CD8-positive, alpha-beta memory T cell (primary cell): ENCODE measurements at regions not wholly inside any gene's neighbourhood (a gene's known extent, or its start where the extent isn't known, plus 50 kb on each side); places are given as distances from the start of the nearest gene placed in this dataset.

Experiments used
- CTCF ChIA-PET: fragments of 350-600 bp; sonication (Branson Sonifier 250); formaldehyde crosslinking; loops from one replicate; lab custom pipeline; 2021; ENCODE audit warnings: antibody characterized with exemption; lab: Charles Lee
- POLR2A ChIA-PET: fragments of 350-600 bp; sonication (Branson Sonifier 250); formaldehyde crosslinking; loops from one replicate; lab custom pipeline; 2021; ENCODE audit warnings: antibody characterized with exemption; lab: Charles Lee
- DNase-seq, 5 donors: peaks; one replicate each; pipeline versions ENCODE4 v3.0.0 to v3.0.0-alpha.2; 2020 to 2022; ENCODE audit warnings: mixed read lengths in 1 of 5
- H3K27ac ChIP-seq: one replicate; pipeline ENCODE4 v1.7.0; 2013; ENCODE audit warnings: low read depth, mild to moderate bottlenecking, low read length, moderate library complexity
- H3K27me3 ChIP-seq: 2 replicates; pipeline ENCODE4 v1.7.0; 2013; ENCODE audit warnings: low read length, mild to moderate bottlenecking; ENCODE audit not compliant: insufficient read depth, poor library complexity, severe bottlenecking
- H3K36me3 ChIP-seq: 2 replicates; pipeline ENCODE4 v1.7.0; 2013; ENCODE audit warnings: mild to moderate bottlenecking, low read length, moderate library complexity; ENCODE audit not compliant: insufficient read depth
- H3K4me1 ChIP-seq: 2 replicates; pipeline ENCODE4 v1.7.0; 2013; ENCODE audit warnings: mild to moderate bottlenecking, low read length, moderate library complexity; ENCODE audit not compliant: insufficient read depth
- H3K4me3 ChIP-seq: 2 replicates; pipeline ENCODE4 v1.7.0; 2013; ENCODE audit warnings: mild to moderate bottlenecking, low read length
- H3K9me3 ChIP-seq: 2 replicates; pipeline ENCODE4 v1.7.0; 2013; ENCODE audit warnings: mild to moderate bottlenecking, low read length
- H3K27ac Mint-ChIP-seq, 8 donors: one replicate each; pipeline ENCODE4 v1.8.0; 2020 to 2021; ENCODE audit warnings: mixed read lengths in 8 of 8, mild to moderate bottlenecking in 6 of 8, inconsistent platforms in 3 of 8, moderate library complexity in 3 of 8
- H3K27me3 Mint-ChIP-seq, 2 donors: one replicate each; pipeline ENCODE4 v1.8.0; 2020 to 2021; ENCODE audit warnings: mixed read lengths in 2 of 2, mild to moderate bottlenecking in 1 of 2, moderate library complexity in 1 of 2
- H3K36me3 Mint-ChIP-seq, 3 donors: one replicate each; pipeline ENCODE4 v1.8.0; 2020 to 2021; ENCODE audit warnings: mixed read lengths in 3 of 3, inconsistent platforms in 1 of 3, mild to moderate bottlenecking in 1 of 3
- H3K4me1 Mint-ChIP-seq, 3 donors: one replicate each; pipeline ENCODE4 v1.8.0; 2020 to 2021; ENCODE audit warnings: mixed read lengths in 3 of 3, inconsistent platforms in 1 of 3, mild to moderate bottlenecking in 1 of 3
- H3K4me3 Mint-ChIP-seq, 7 donors: one replicate each; pipeline ENCODE4 v1.8.0; 2020 to 2021; ENCODE audit warnings: mixed read lengths in 7 of 7, mild to moderate bottlenecking in 6 of 7, moderate library complexity in 4 of 7, inconsistent platforms in 2 of 7
- H3K9me3 Mint-ChIP-seq, 5 donors: one replicate each; pipeline ENCODE4 v1.8.0; 2020 to 2022; ENCODE audit warnings: mixed read lengths in 5 of 5, mild to moderate bottlenecking in 3 of 5, moderate library complexity in 2 of 5, inconsistent platforms in 1 of 5

DNA sequence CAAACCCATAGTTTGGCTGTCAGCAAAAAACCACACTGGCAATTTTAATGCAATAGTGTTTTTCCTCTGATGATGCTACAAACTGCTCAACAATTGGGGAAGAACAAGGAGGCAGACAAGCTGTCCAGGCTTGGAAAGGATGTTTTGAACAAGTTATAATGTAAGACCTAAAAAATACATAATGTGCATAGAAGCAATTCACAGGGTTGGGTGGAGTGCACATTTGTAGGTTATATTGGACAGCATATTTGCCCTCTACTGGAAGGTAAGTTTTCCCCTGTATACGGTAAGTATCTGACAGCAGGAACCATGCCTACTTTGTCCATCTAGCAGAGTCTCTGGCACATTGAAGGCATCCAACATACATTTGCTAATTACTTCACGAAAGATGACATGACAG is 114.3 kb upstream of the PUM3 start:
- POLR2A ChIA-PET = no interaction called here
- Histone ChIP-seq H3K27ac (no peak overlapping the region), H3K4me3 (no peak overlapping the region), H3K9me3 (no peaks in the 10 kb centered on the region), H3K36me3 (no peaks in the 10 kb centered on the region), H3K4me1 (no peaks in the 10 kb centered on the region), H3K27me3 (no peaks in the 10 kb centered on the region)
- Mint-ChIP-seq H3K36me3 (no peaks in the 10 kb centered on the region), H3K4me3 (no peak overlapping the region), H3K27me3 (peaks cover 10 to 21% of the 10 kb centered on the region in 2 donors), H3K9me3 (no peaks in the 10 kb centered on the region), H3K4me1 (no peaks in the 10 kb centered on the region), H3K27ac (no peak overlapping the region)
- CTCF ChIA-PET = no interaction called here
- no peak for DNase-seq

DNA sequence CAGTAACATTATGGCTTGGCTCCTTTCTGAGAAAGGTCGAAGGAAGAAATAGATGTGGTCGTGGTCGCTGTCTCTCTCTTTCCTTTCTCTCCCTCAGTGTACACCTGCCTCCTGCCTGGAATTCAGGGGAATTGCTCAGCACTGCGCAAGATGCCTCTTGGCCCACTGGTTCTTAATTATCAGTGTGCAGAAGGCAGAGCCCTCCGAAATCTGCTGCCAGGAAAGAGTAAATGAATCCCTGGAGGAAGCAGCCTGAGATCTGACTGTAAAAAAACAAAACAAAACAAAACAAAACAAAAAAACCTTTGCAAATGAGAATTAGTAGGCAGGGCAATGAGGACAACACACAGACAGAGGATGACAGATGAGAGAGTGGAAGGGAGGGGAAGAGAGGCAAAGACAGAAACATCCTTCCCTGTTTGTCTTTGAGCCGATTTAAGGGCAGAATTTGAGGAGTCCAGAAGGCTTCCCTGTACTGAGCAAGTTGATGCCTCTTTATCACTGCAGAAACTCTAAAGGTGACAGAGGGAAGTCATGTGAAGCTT is 113.8 kb upstream of the PUM3 start:
- Histone ChIP-seq H3K9me3 (no peaks in the 10 kb centered on the region), H3K27ac (no peak overlapping the region), H3K36me3 (no peaks in the 10 kb centered on the region), H3K4me3 (no peak overlapping the region), H3K27me3 (no peaks in the 10 kb centered on the region), H3K4me1 (no peaks in the 10 kb centered on the region)
- no peak overlapping the region for H3K27ac Mint-ChIP-seq
- no peaks in the 10 kb centered on the region for H3K9me3 Mint-ChIP-seq
- ChIA-PET POLR2A (no interaction called here), CTCF (no interaction called here)
- DNase-seq = no peak
- no peak overlapping the region for H3K4me3 Mint-ChIP-seq
- H3K4me1 Mint-ChIP-seq = no peaks in the 10 kb centered on the region
- H3K27me3 Mint-ChIP-seq = peaks cover 8 to 16% of the 10 kb centered on the region in 2 donors
- H3K36me3 Mint-ChIP-seq = no peaks in the 10 kb centered on the region

DNA sequence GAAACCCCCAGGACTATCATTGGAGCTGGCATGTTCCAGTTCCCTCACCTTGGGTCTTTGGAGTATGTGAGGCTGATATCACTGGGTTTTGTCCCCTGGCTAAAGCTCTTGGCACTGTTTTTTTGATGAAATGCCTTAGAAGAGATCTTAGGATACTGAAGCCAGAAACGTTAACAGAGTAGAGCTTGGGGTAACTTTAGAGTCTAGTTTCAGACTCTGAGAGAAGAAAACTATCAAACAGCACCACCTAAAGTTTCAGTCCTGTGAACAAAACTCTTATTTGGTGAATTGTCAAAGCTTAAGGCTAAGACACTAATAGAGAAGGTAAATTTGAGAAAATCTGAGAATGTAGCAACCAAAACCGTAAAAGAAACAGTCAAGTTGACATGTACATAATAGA is 111.7 kb upstream of the PUM3 start:
- no peaks in the 10 kb centered on the region for H3K9me3 Mint-ChIP-seq
- CTCF ChIA-PET = no interaction called here

GRCh38 chr9:2939368-2939767 is 95.5 kb upstream of the PUM3 start:
- H3K4me1 Mint-ChIP-seq = no peaks in the 10 kb centered on the region
- CTCF ChIA-PET = no interaction called here
- no peaks in the 10 kb centered on the region for H3K36me3 Mint-ChIP-seq
- Histone ChIP-seq H3K9me3 (no peaks in the 10 kb centered on the region), H3K4me1 (no peaks in the 10 kb centered on the region), H3K4me3 (no peak overlapping the region), H3K27me3 (no peaks in the 10 kb centered on the region), H3K27ac (no peak overlapping the region), H3K36me3 (no peaks in the 10 kb centered on the region)
- H3K4me3 Mint-ChIP-seq = no peak overlapping the region
- H3K27me3 Mint-ChIP-seq = peaks cover 6 to 10% of the 10 kb centered on the region in 2 donors
- POLR2A ChIA-PET = no interaction called here
- no peak for DNase-seq
- no peak overlapping the region for H3K27ac Mint-ChIP-seq
- H3K9me3 Mint-ChIP-seq = no peaks in the 10 kb centered on the region

More for the DNA sequence above, 111.7 kb upstream of the PUM3 start:
- DNase-seq = no peak
- no peaks in the 10 kb centered on the region for H3K9me3 ChIP-seq
- H3K27ac ChIP-seq = no peak overlapping the region
- no peaks in the 10 kb centered on the region for H3K36me3 Mint-ChIP-seq
- H3K4me3 ChIP-seq = no peak overlapping the region
- H3K4me1 Mint-ChIP-seq = no peaks in the 10 kb centered on the region
- POLR2A ChIA-PET = no interaction called here
- H3K36me3 ChIP-seq = no peaks in the 10 kb centered on the region
- H3K4me3 Mint-ChIP-seq = no peak overlapping the region
- H3K27ac Mint-ChIP-seq = no peak overlapping the region
- peaks cover 7 to 11% of the 10 kb centered on the region in 2 donors for H3K27me3 Mint-ChIP-seq
- H3K27me3 ChIP-seq = no peaks in the 10 kb centered on the region
- H3K4me1 ChIP-seq = no peaks in the 10 kb centered on the region

DNA sequence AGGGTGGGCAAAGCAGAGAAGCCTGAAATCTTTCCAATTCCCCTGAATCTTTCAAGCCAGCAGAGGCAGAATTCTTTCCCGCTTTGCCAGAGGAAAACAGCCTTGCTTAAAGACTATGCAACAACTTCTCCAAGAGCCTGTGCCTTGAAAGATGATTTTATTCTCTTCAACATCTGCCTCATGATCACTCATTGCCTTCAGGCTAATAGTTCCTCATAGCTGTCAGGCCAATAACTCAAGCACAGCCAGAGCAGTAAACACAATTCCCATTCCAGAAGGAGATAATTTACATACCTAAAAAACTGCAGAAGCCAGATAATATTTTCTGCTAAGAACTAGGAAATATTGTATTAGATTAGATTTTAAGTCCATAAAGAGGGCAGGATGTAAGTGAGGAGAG is 92.3 kb upstream of the PUM3 start:
- H3K4me1 Mint-ChIP-seq = no peaks in the 10 kb centered on the region
- H3K36me3 Mint-ChIP-seq = no peaks in the 10 kb centered on the region
- ChIA-PET POLR2A (no interaction called here), CTCF (no interaction called here)
- H3K27ac Mint-ChIP-seq = no peak overlapping the region
- H3K4me3 Mint-ChIP-seq = no peak overlapping the region
- H3K27ac ChIP-seq = no peak overlapping the region
- peaks cover 8 to 10% of the 10 kb centered on the region in 2 donors for H3K27me3 Mint-ChIP-seq
- H3K4me3 ChIP-seq = no peak overlapping the region
- no peaks in the 10 kb centered on the region for H3K27me3 ChIP-seq
- no peaks in the 10 kb centered on the region for H3K36me3 ChIP-seq
- no peaks in the 10 kb centered on the region for H3K9me3 ChIP-seq
- H3K9me3 Mint-ChIP-seq = no peaks in the 10 kb centered on the region
- H3K4me1 ChIP-seq = no peaks in the 10 kb centered on the region
- DNase-seq = no peak

DNA sequence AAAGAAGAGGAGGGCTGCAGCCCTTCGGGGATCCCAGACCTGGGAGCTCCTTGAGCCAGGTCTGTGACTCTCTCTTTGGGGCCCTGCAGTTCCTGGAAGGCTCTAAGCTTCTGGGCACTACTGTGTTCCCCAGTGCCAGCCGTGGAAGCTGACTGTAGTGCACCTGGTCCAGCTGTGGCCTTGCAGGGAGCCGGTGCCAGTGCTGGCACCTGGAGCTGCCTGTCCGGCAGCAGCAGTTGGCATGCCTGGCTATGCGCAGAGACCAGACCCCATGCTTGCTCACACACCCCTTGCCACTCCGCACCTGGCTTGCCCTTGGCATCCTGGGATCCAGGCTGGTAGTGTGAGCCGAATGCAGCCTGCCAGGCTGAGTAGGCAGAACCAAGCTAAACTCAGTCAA is 91.0 kb upstream of the PUM3 start:
- no peaks in the 10 kb centered on the region for H3K27me3 ChIP-seq
- H3K4me1 ChIP-seq = no peaks in the 10 kb centered on the region
- H3K27me3 Mint-ChIP-seq = peaks cover 8 to 10% of the 10 kb centered on the region in 2 donors
- H3K9me3 ChIP-seq = no peaks in the 10 kb centered on the region
- no peaks in the 10 kb centered on the region for H3K36me3 Mint-ChIP-seq
- no peaks in the 10 kb centered on the region for H3K4me1 Mint-ChIP-seq
- H3K27ac ChIP-seq = no peak overlapping the region
- H3K4me3 Mint-ChIP-seq = no peak overlapping the region
- ChIA-PET POLR2A (no interaction called here), CTCF (no interaction called here)
- no peaks in the 10 kb centered on the region for H3K36me3 ChIP-seq
- H3K27ac Mint-ChIP-seq = no peak overlapping the region
- H3K9me3 Mint-ChIP-seq = no peaks in the 10 kb centered on the region
- H3K4me3 ChIP-seq = no peak overlapping the region
- no peak for DNase-seq

DNA sequence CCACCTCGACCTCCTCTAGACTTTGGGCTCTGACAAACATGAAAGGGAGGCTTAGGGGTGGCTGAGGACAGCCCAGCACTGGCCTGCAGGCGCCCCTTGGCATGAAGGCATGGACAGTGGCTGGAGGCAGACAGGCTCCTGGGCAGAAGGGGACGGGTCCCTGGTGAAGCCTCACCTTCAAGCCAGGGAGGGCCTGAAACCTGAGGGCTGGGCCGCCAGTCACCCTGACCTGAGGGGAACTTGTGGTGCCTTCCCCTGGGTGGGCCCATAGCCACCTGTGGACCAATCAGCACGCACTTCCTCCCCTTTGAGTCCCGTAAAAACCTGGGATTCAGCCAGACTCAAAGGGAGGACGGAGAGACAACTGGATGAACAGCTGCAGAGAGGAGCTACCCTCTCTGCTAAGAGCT is 90.4 kb upstream of the PUM3 start:
- Histone ChIP-seq H3K4me1 (no peaks in the 10 kb centered on the region), H3K27me3 (no peaks in the 10 kb centered on the region), H3K27ac (no peak overlapping the region), H3K4me3 (no peak overlapping the region), H3K36me3 (no peaks in the 10 kb centered on the region), H3K9me3 (no peaks in the 10 kb centered on the region)
- no peaks in the 10 kb centered on the region for H3K4me1 Mint-ChIP-seq
- H3K4me3 Mint-ChIP-seq = no peak overlapping the region
- no peaks in the 10 kb centered on the region for H3K9me3 Mint-ChIP-seq
- CTCF ChIA-PET = no interaction called here
- DNase-seq = no peak
- no peak overlapping the region for H3K27ac Mint-ChIP-seq
- no peaks in the 10 kb centered on the region for H3K36me3 Mint-ChIP-seq
- peaks cover 8 to 10% of the 10 kb centered on the region in 2 donors for H3K27me3 Mint-ChIP-seq
- POLR2A ChIA-PET = no interaction called here

GRCh38 chr9:2933165-2934095 is 89.5 kb upstream of the PUM3 start:
- DNase-seq = no peak
- no peaks in the 10 kb centered on the region for H3K9me3 Mint-ChIP-seq
- POLR2A ChIA-PET = no interaction called here
- Histone ChIP-seq H3K36me3 (no peaks in the 10 kb centered on the region), H3K27me3 (no peaks in the 10 kb centered on the region), H3K27ac (no peak overlapping the region), H3K4me3 (no peak overlapping the region), H3K4me1 (no peaks in the 10 kb centered on the region), H3K9me3 (no peaks in the 10 kb centered on the region)
- H3K4me1 Mint-ChIP-seq = no peaks in the 10 kb centered on the region
- H3K36me3 Mint-ChIP-seq = no peaks in the 10 kb centered on the region
- no peak overlapping the region for H3K4me3 Mint-ChIP-seq
- CTCF ChIA-PET = no interaction called here
- H3K27me3 Mint-ChIP-seq = peaks cover 10 to 15% of the 10 kb centered on the region in 2 donors
- H3K27ac Mint-ChIP-seq = no peak overlapping the region
